ENCODE measurements at regions not wholly inside any gene's neighbourhood (a gene's known extent, or its start where the extent isn't known, plus 50 kb on each side); places are given as distances from the start of the nearest gene placed in this dataset.
A peak's percentile ranks its signal among the peaks of the same experiment; 100 is the strongest.

DNA sequence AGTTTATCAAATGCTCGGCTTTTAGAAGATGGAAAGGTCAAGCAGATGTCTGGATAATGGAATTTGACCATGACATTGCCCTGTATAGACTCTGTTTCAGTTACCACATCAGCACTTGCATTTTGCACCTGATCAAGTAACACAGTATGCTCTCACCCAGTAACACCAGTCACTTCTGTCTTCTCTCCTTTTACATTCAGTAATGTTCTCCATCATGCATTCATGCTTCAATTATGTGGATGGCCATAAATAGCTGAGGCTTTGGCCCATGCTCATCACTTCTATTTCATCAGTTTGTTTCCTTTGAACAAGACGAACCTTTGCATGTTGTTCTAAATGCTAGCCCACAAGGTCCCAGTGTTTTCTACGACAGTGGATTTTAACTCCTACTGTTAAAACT is 322.9 kb upstream of the ACVR2A start:
- FAIRE-seq (no peak), DNase-seq (ENCODE audit: low spot score in 2 of 2) (no peak)

DNA sequence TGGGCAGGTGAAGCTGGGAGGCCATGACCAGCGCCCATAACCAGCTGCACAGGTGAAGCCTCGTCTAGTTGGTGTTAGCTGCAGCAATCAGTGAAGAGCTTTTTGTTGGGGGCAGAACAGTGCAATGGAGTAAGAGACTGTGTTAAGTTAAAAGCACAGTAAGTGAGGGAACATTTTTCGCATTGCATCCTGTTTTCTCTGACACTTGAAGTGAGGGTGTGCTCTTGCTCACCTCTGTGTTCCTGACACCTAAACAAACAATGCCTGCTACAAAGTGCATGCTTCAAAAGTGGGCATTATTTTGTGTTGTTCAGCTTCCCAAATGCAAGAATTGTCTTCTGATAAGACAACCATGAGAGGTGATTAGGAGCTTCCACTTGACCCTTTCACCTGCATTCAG is 324.0 kb upstream of the ACVR2A start:
- no peak for DNase-seq (ENCODE audit: low spot score in 2 of 2)
- FAIRE-seq: no peak

DNA sequence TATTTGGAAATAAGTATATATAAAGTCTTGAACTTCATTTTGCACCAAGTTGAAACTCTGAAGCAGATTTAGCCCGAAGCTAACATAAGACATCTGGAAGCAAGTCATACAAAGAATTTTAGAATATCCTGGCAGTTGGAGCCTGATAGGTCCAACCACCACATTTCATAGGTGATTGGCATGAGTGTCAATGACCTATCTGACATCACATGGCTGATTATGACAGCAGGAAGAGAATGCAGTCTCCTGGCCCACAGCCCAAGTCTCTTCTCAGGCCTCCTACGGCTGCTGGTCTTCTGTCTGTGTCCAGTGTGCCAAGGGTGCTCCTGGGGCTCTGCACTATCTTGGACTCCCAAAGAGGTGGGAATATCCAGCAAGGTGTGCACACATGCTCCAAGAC is 325.7 kb upstream of the ACVR2A start:
- DNase-seq (ENCODE audit: low spot score in 2 of 2): no peak
- no peak for FAIRE-seq

DNA sequence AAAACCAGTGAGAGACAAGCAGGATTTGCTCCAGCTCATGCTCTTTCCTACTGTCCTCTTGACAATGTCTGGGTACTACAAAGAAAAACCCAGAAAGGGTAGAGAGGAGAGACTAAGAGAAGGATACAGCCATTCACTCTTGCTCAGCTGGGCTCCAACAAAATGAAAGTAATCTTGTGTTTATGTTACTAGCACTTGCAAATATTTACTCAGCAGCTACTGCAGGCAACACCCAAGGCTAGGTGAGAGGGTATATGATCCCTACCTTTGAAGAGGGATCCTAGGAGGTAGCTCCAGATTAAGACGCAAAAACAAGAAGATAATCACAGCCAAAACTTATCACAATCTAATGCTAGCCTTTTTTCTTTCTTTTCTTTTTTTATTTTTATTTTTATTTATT is 329.6 kb upstream of the ACVR2A start:
- no peak for FAIRE-seq
- DNase-seq (ENCODE audit: low spot score in 2 of 2): no peak

DNA sequence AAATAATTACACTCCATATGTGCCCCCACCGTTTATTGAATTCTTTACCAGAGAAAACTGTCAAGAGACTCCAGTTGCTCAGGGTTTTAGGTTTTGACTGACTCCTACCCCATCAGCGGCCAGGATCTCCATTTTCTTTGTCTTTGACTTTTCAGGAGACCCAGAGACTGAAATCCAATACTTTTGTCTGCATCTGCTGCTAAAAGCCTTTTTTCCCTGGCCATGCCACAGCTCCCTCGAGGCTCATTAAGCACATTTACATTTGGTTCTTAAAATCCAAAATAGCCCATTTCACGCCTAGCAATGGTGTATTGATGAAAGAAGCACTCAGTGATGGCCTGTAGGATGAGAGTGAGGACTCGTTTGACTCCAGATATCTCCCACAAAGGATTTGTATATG is 332.6 kb upstream of the ACVR2A start:
- FAIRE-seq: no peak
- no peak for DNase-seq (ENCODE audit: low spot score in 2 of 2)

DNA sequence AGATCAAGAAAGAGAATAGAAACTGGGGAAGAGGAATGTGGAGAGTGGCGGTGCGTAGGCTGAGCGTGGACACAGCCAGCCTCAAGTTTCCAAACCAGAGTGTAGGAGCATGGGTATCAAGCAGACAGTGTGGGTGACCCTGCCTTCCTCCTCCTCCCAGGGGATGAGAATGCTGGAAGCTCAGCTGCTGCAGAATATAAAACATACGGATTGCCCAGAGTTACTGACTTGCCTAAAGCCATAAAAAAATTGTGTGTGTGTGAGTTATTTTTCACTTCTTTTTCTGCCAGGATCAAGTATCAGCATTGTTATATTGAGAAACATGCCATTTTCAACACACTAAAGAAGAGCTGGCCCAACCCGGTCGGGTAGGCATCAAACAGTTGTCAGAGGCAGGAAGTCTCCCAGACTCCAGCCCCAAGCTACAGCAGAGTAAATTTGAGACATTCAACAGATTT is 333.3 kb upstream of the ACVR2A start:
- DNase-seq (ENCODE audit: low spot score in 2 of 2) (peak; percentile 20 to 22), FAIRE-seq (no peak)

DNA sequence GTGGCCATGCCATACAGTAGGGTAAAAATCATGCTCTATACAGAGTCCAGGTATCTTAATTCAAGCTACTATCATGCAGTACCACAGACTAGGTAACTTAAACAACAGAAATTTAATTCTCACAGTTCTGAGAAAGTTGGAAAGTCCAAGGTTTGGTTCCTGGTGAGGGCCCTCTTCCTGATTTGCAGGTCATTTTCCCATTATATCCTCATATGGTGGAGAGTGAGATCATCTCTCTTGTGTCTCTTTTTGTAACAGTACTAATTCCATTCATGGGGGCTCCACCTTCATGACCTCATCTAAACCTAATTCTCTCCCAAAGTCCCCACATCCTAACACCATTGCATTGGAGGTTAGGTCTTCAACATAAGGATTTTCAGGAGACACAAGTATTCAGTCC is 335.0 kb upstream of the ACVR2A start:
- FAIRE-seq (no peak), DNase-seq (ENCODE audit: low spot score in 2 of 2) (no peak)

DNA sequence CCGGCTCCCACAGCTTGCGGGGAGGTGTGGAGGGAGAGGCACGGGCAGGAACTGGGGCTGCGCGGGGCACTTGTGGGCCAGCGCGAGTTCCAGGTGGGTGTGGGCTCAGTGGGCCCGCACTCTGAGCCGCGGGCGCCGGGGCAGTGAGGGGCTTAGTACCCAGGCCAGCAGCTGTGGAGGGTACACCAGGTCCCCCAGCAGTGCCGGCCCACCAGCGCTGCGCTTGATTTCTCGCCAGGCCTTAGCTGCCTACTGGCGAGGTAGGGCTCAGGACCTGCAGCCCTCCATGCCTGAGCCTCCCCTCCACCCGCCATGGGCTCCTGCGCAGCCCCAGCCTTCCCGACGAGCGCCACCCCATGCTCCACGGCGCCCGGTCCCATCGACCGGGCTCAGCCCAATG is 337.9 kb upstream of the ACVR2A start:
- FAIRE-seq (no peak), DNase-seq (ENCODE audit: low spot score in 2 of 2) (no peak)

DNA sequence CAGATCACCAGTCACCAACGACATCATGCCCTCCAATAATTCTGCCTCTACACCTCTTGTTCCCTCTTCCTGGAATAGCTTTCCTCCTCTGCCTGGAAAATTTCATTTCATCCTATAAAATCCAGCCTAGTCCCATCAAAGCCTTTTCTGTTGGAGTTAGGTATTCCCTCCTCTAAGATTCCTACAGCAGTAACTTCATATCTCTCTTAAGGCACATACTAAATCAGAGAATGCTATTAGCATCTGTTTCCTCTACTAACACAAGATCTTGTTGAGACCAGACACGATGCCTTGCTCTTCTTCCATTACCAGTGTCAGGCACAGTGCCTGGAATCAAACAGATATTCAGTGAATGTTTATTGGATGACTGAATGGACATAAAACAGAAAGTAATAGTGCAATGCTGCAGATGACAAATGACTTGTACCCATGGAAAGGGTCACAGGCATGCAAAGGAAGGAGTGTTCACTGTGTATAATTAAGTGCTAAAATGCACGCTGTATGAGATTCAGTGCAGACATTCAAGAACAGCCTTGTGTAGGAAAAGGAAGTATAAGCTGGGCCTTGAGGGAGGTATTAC is 342.0 kb upstream of the ACVR2A start:
- DNase-seq (ENCODE audit: low spot score in 2 of 2) (no peak), FAIRE-seq (no peak)

DNA sequence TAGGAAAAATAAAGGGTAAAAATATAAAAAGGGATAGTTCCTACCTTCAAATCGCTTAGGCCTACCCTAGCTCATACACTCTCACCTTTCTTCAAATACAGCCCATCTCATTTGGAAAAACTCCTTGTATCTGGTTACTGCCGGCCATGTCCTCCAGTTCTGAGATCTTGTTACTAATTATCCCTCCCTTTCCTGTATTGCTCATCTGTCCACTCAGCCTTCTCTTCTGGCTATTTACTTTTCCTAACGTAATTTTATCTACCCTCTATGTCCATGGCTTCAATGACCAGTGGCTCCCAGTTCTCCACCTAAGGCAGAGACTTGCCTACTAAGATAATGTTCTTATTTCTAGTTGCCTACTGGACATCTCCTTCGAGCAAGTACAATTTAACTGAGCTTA is 342.9 kb upstream of the ACVR2A start:
- FAIRE-seq (no peak), DNase-seq (ENCODE audit: low spot score in 2 of 2) (no peak)

DNA sequence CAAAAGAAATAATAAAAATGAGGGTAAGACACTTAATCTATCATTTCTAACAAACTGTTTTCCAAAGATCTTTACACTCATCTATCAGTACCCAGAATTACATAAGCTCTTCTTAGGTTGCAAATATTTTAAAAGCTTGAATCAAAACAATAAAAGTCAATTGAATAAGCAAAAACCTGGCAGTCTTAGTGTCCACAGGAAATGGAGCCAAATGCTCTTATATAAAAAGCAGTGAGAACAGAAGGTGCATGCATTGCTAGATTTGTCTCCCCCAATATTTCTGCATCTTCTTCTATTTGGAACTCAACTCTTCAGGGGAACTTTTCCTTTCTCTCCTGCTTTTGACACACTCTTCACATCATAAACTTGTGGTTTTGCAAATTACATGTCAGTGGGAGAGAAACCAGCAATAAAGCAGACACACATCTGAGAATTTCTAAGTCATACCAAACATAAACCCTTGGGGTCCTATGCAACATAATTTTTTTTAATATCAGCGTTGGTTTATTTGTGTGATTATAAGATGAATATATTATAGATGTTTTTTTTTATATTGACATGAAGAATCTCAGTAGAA is 343.9 kb upstream of the ACVR2A start:
- DNase-seq (ENCODE audit: low spot score in 2 of 2) (no peak), FAIRE-seq (no peak)

DNA sequence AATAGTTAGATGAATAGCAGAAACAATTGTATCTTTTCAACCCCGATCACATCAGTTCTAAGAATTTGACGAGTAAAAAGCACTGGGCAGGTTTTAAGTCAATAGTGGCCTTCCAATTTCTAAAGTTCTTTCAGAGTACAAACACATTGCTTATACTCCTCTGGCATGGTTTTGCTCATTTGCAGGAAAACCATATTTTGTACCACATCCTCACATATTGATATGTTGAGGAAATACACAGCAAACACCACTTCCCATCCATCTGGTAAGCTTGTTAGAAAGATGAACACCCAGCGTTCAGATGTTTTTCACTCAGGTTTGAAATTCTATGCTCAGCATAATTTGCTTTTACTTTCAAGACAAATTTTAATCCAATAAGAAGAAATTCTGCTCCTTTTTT is 344.6 kb upstream of the ACVR2A start:
- FAIRE-seq (no peak), DNase-seq (ENCODE audit: low spot score in 2 of 2) (no peak)

DNA sequence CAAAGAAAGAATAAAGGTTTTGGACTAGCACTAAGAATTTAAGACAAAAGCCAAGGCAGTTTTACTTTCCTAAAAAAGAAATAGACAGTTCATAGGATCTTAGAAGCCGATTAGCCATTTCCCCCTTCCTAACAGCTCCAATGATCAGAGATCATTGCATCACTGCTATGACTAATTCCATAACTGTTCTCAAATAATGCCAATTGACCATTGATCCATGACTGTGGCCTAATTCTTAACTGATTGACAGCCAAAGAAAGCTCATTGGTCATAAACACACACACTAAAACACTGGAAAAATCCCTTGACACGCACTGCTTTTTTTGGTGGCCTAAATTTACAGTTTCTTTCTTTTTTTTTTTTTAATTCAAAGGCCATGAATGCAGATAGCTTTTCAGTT is 345.0 kb upstream of the ACVR2A start:
- no peak for DNase-seq (ENCODE audit: low spot score in 2 of 2)
- no peak for FAIRE-seq

DNA sequence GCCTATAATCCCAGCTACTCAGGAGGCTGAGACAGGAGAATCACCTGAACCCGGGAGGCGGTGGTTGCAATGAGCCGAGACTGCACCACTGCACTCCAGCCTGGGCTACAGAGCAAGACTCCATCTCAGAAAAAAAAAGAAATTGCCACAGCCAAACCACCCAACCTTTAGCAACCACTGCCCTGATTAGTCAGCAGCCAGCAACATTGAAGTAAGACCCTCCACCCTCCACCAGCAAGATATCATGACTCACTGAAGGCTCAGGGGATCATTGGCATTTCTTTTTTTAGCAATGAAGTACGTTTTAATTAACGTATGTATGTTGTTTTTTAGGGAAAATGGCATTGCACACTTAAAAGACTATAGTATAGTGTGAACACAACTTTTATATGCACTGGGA is 349.1 kb upstream of the ACVR2A start:
- DNase-seq (ENCODE audit: low spot score in 2 of 2) (no peak), FAIRE-seq (no peak)

DNA sequence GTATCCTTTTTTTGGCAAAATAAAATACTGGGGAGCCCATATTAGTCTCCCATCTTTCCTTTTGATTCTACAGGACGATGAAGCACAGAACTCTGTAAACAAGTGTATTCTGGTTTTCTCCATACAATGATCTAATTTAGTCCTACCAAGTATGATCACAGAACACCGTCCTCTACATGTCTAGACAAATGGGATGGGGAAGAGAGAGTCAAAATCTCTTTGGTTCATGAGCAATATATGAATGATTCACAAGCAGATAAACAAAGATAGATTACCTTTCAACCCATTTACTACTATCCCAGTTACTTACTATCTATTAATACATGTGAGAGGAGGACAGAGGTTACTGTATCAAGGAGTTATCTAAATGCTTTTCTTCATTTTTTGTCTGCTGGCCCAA is 352.4 kb upstream of the ACVR2A start:
- no peak for FAIRE-seq
- no peak for DNase-seq (ENCODE audit: low spot score in 2 of 2)

DNA sequence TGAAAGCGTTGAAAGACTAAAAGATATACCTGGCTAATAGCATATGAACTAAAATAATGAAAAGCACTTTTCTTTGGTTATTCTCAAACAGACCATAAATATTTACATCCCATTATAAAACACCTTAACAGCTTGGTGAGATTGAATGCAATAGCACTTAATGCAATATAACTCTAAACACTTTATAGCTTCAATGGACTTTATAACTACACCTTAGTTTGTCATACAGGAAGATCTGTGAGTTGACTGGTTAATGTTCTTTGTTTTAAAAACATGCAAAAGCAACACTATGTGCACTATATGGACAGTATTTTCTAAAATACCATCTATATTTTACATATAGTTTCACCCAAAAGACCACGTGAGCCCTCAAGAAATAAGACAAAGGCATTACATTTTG is 353.3 kb upstream of the ACVR2A start:
- FAIRE-seq: no peak
- no peak for DNase-seq (ENCODE audit: low spot score in 2 of 2)

DNA sequence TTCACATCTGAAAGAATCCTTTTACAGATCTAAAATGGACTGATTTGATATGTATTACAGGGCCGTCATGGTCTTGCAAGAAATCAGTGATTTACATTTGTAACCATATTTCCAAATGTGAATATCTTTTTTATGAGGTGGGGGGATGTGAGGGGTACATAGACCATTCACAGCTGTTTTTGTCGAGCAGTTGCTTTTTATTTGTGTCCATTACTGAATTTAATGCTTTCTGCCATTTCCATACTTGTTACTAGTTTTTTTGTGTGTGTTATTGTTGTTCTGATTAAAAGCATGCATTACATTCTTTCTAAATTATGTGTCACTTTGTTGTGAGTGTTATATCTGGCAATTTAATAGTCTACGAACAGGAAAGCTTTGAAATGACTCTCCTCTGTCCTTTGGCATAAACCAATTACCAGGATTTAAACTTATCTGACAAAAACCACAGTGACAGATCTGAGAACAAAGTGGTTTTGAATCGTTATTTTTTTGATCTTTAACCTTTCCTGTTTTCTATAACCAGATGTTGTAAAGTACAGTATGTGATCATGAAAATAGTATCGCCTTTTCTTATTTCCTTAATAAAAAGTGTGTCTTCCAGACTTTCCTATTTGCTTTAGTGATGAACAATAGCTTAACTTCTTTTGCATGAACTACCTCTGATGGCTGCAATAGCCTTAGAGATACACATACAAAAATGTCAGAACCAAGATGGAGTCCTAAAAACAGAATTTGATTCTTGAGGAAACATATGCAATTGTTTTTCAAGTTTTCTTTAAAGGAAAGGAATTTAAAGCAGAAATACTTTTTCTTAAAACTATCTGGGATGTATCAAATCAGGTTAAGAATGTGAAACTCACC is 354.2 kb upstream of the ACVR2A start:
- no peak for DNase-seq (ENCODE audit: low spot score in 2 of 2)
- no peak for FAIRE-seq

DNA sequence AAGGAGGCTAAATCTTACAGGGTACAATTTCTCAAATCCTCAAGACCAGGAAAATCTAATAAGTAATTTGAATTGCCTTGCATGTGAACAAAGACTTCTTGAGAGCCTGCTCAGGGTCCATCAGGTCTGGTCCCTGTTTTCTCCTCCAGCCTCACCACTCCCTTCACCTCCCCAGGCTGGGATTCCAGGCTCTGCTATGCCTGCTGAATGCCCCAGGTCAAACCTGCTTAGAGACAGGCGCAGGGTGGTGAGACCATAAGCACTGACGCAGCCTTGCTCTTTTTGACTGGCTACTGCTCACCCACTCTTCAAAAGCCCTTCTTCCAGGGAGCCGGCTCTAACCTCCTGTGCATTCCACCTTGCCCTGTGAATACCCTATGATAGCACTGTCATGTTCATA is 356.4 kb upstream of the ACVR2A start:
- FAIRE-seq: no peak

DNA sequence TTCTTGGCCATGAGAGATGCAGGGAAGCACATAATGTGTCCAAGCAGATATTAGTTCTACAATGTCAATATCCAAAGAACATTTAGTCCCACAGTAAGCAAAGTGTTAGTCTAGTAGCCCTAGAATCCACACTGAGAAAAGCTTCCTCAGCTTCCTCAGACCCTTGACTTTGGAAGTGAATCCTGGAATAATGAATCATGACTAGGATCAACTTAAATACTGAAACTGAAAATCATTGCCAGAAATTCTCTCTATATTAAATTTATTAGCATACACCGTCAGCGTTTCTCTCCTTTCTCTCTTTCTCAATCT is 356.9 kb upstream of the ACVR2A start:
- no peak for DNase-seq (ENCODE audit: low spot score in 2 of 2)
- no peak for FAIRE-seq

More for the DNA sequence above, 356.4 kb upstream of the ACVR2A start:
- DNase-seq (ENCODE audit: low spot score in 2 of 2): no peak

DNA sequence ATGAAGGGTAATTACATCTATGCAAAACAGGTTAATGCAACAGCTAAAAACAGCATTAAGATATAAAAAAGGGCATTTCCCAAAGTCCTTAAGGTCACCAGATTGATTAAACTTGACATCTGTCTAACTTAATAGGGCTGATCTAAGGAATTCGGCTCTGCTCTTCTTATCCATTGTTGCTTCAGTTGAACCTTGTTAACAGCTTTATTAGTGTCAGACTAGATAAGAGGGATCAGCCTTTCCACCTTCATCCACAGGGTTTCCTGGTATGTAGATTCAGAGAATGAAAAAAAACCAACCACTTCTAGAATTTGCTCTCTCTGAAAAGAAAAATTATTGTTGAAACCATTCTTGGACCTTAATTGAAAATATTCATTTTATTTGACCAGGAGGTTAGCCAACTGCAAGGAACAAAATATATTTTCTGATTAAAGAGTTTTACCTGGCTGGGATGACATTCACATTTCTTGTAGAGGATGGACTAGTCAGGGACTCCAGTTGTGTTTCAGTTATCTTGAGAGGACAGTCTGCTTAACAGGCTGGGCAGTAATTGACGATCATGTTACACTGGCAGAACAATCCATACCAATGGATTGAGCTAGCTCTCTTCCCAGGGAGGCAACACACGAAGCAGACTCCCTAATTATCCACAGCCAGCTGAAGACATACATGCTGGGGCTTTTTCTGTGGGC is 357.4 kb upstream of the ACVR2A start:
- DNase-seq (ENCODE audit: low spot score in 2 of 2) (no peak), FAIRE-seq (no peak)

DNA sequence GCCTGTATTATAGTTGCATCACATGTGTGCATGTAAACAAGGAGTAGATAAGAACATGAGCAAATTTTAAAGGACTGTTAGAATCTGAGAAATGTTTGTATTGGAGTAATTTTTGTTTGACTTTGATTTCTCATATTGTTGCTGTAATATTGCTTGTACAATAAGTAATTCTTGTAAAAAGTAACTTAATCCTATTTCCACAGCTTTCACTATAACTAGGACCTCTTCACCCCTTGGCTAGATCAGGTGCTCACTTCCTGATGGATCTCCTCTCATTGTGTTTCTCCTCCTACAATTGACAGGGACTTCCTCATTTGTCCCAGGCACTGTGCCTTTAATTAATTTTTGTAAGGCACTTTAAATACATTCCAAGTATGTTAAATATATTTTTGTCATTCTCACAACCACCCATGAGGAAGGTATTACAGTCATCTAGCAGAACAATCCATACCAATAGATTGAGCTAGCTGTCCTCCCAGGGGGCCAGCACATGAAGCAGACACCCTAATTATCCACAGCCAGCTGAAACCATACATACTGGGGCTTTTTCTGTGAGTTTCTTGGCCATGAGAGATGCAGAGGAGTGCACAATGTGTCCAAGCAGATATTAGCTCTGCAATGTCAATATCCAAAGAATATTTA is 359.5 kb upstream of the ACVR2A start:
- FAIRE-seq (no peak), DNase-seq (ENCODE audit: low spot score in 2 of 2) (no peak)
